Omental fat pad (tissue), 3 donors: ENCODE measurements at regions not wholly inside any gene's neighbourhood (a gene's known extent, or its start where the extent isn't known, plus 50 kb on each side); places are given as distances from the start of the nearest gene placed in this dataset.

Experiments
- ATAC-seq: fragments of 150-250 bp; one replicate; pipeline ENCODE4 v1.9.1; 2016; ENCODE audit warnings: mild to moderate bottlenecking, moderate library complexity; ENCODE audit not compliant: low FRiP score
- DNase-seq: peaks from one replicate; pipeline ENCODE4 v3.0.0-alpha.2; 2019; ENCODE audit warnings: low spot score
- TF ChIP-seq, protein P1 (sequence below), 3 donors: fragments of 450-650 bp; IDR thresholded peaks; one replicate each; pipeline ENCODE4 v1.5.1; 2016 to 2017; ENCODE audit warnings: antibody characterized with exemption in 3 of 3, mild to moderate bottlenecking in 3 of 3, moderate library complexity in 2 of 3

DNA sequence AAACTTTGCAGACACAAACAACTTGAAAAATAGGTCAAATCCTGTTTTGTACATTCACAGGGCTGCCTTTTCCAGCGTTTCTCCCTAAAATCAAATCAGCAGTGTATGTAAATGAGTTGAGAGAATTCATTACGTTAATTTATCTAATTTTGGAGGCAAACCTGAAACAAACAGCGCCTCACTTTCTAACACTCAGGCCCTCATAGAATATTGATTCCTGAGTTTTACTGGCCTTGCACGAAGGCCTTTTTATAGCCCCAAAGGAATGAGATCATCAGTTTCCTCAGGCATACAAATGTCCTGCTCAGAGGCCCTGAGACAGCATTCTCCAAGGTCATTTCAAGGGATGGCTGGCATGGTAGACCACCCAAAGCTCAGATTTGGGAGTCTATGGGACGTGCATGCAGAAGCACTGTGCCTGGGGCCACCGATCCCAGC, 131.7 kb upstream of the CHST15 start:
- TF ChIP-seq, protein P1, sequence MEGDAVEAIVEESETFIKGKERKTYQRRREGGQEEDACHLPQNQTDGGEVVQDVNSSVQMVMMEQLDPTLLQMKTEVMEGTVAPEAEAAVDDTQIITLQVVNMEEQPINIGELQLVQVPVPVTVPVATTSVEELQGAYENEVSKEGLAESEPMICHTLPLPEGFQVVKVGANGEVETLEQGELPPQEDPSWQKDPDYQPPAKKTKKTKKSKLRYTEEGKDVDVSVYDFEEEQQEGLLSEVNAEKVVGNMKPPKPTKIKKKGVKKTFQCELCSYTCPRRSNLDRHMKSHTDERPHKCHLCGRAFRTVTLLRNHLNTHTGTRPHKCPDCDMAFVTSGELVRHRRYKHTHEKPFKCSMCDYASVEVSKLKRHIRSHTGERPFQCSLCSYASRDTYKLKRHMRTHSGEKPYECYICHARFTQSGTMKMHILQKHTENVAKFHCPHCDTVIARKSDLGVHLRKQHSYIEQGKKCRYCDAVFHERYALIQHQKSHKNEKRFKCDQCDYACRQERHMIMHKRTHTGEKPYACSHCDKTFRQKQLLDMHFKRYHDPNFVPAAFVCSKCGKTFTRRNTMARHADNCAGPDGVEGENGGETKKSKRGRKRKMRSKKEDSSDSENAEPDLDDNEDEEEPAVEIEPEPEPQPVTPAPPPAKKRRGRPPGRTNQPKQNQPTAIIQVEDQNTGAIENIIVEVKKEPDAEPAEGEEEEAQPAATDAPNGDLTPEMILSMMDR (IDR thresholded peaks at IDR 0.05): no peak
- no peak for ATAC-seq
- DNase-seq: no peak

DNA sequence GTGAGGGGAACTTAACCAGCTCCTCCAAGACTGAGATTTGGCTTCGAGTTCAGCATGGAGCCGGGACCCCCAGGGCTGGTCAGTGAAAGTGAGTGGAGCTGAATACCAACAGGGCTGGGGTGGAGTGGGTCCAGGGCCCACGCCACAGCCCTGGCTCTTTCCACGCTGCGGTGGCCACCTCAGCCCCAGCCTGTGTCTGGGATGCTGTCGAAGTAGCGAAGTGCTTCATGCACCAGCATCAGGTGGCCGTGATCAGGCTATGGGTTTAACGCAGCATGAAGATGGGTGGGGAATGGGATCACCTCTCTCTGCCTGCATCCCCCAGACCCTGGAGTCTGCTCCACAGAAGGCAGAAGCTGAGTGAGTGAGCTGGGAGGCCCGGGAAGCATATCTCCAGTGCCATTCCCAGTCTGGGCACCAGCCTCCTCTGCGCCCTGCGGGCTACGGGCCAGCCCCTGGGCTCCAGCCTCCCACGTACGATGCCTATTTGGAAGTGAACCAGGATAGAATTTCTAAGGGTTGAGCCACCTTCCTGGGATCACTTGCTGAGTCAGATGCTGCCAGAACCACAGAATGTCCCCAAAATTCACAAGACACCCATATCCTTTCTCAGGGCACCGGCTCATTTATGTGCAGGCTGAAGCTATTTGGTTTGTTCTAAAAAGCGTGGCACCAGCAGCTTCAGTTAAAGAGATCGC, 131.1 kb upstream of the CHST15 start:
- ATAC-seq (no peak), DNase-seq (no peak)
- TF ChIP-seq, protein P1 (IDR thresholded peaks at IDR 0.05): no peak

DNA sequence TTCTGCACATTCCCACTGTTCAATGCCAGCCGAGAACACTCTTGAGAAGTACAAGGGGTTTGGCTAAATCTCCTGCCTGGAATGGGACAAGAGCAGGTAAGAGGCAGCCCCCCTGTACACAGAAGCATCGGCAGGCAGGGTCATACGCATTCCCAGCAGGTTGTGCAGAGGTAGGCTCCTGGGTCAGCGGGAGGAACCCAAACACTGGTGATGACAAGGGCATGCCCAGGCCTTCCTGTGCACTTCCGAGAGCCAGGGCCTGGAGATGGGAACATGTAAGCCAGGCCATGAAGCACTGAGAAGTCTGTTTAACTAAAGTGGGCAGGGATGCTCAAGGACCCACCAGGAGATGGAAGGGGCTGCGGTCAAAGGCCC, 130.3 kb upstream of the CHST15 start:
- TF ChIP-seq, protein P1 (IDR thresholded peaks at IDR 0.05): no peak
- ATAC-seq (no peak), DNase-seq (no peak)

DNA sequence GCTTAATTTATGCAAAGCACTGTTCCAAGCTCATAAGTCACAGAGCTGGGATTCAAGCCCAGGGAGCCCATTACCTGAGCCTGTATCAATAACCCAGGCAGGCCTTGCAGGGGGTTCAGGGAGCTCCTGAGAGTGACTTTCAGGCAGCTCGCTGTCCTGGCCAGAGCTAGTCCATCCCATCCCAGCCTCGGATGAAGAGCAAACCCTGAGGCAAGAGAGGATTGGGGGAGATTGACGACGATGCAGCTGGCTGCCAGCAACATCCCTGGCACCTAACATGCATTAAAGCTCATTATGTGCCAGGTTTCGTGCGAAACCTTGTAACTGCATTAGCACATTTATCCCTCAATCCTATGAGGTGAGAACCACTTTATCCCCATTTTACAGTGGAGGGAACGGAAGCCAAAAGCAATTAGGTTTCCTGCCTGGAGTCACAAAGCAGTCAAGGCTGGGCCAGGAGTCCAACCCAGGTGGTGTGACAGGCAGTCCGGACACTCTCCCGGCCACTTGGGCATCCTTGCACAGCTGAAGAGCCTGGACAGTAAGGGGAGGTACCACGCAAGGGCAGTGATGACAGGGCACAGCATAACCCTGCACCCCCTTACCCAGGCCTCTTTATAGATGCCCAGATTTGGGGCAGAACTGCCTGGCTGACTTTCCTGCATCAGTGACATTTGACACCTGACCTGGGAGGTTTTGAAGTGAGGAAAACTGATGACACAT, 129.8 kb upstream of the CHST15 start:
- DNase-seq (no peak), ATAC-seq (no peak)
- TF ChIP-seq, protein P1 (IDR thresholded peaks at IDR 0.05): no peak

DNA sequence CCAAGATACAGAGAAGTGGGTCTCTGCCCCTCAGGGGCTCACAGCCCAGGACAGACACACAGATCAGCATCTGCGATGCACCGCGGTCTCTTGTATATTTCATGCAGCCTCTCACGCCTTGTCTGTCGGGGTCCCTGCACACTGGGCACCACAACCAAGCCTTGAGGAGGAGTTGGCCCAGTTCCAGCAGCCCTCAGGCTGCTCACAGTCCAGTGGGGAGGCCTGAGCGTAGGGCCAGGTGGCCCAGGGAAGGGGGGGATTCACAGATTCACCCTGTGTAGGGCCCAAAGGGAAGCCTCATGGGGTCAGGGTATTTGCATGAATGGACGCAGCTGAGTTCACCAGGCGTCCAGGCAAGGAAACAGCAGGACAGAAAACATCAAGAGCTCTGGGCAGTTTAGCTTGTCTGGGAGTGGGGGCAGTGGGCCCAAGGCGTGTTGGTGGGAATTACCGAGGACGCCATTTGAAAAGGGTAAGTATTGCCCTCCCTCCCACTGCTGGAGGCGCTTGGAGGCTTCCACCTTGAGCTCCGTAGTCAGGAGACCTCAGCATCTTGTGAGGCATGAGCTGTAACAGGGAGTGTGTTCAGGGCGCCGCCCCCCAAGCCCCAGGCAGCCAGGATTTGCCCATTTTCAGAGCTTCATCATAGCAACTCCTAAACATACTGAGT, 129.1 kb upstream of the CHST15 start:
- TF ChIP-seq, protein P1 (IDR thresholded peaks at IDR 0.05): no peak
- ATAC-seq: no peak
- DNase-seq: no peak

DNA sequence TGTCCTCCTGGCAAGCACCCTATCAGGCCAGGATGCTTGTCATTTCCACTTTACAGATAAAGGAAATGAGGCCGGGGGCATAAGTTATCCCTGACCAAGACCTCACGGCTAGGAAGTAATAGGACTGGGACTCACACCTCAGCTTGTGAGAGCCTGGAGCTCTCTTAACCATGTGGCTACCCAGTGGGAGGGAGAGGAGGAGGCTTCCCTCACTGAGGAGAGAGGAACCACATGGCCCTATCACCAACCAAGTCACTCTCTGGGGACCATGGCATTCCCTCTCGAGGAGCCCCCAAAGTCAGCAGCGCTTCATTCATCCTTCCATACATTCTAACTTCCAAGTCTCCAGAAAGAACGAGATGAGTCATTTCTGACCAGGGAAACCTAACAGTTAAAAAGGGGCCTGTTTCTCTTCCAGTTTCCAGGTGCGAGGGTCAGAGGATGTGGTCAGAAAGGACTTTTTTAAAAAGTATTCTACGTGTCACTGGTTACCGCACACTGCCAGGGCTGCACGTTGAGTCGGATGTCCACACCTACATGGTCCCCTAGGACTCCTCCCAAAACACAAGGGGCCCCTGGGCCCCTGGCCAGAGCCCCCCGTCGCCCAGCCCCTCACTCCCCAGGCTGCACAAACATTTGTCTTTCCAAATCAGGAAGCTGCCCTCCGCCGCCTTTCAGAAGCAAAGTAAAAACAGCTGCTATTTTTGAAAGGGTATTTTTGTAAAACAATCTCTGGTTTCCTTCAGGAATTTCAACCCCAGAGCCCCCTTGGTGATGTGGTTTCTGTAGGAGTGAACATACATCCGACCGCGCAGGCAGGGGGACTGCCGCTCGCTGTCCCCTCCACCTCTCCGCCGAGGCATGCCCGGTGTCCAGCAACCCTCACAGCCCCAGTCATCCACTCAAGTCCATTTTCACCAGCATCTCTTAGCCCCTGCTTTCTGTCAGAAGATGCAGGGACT, 128.2 kb upstream of the CHST15 start:
- DNase-seq (no peak), ATAC-seq (no peak)
- TF ChIP-seq, protein P1 (IDR thresholded peaks at IDR 0.05): no peak
